Bronchial epithelial cell (primary cell): ENCODE measurements at regions not wholly inside any gene's neighbourhood (a gene's known extent, or its start where the extent isn't known, plus 50 kb on each side); places are given as distances from the start of the nearest gene placed in this dataset.

ENCODE experiments used
- DNase-seq: peaks from one replicate; pipeline ENCODE4 v3.0.0-alpha.2; 2010; ENCODE audit warnings: low read depth
- FAIRE-seq: peaks from 2 replicates; lab custom pipeline; 2011; peaks lifted over from hg19 to GRCh38; lab: Jason Lieb, UNC
- H3K27me3 ChIP-seq: 2 replicates; pipeline ENCODE4 v1.5.1; 2011; ENCODE audit warnings: low read length; ENCODE audit not compliant: control insufficient read depth, insufficient read depth
- H3K36me3 ChIP-seq: 2 replicates; pipeline ENCODE4 v1.5.1; 2011; ENCODE audit warnings: low read length; ENCODE audit not compliant: control insufficient read depth, insufficient read depth
- H3K4me3 ChIP-seq: 2 replicates; pipeline ENCODE4 v1.5.1; 2011; ENCODE audit warnings: mild to moderate bottlenecking, low read depth, low read length, control low read depth
- CTCF ChIP-seq: IDR thresholded peaks from 2 replicates; pipeline ENCODE4 v1.5.1; 2011; ENCODE audit warnings: mild to moderate bottlenecking, moderate library complexity, low read length, control low read depth, inconsistent platforms; ENCODE audit not compliant: insufficient read depth, severe bottlenecking

GRCh38 chr10:24027107-24027506 is 181.8 kb upstream of the KIAA1217 start:
- Histone ChIP-seq H3K36me3 (no peaks in the 10 kb centered on the region), H3K27me3 (no peaks in the 10 kb centered on the region), H3K4me3 (no peak overlapping the region)
- TF ChIP-seq CTCF, result no peak
- no peak for FAIRE-seq
- DNase-seq, result peak; percentile 14

GRCh38 chr10:24034571-24034970 is 174.4 kb upstream of the KIAA1217 start:
- H3K27me3 ChIP-seq, result no peaks in the 10 kb centered on the region
- H3K36me3 ChIP-seq, result no peaks in the 10 kb centered on the region
- H3K4me3 ChIP-seq, result no peak overlapping the region
- FAIRE-seq (peak; percentile 50), DNase-seq (peak; percentile 12)
- TF ChIP-seq CTCF, result no peak

DNA sequence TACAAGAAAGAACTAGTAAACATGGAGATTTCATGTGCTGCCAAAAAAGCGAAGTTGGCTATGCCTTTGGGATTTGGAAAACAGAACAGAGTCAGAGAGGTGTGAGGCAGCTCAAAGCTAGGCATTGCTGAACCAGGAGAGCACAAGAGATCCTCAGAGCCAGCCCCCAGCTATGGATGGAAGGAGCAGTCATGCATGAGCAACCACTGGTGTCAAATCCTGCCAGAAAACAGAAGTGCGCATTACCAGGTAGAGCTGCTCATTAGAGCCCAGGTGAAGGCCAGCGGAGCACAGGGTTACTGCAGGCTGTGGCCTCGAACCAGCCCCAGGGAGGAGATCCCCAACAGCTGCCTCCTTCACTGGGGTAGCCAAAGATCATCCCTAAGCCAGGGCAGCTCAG is 173.2 kb upstream of the KIAA1217 start:
- no peak for FAIRE-seq
- H3K4me3 ChIP-seq, result no peak overlapping the region
- no peak for DNase-seq
- no peak for TF ChIP-seq CTCF
- no peaks in the 10 kb centered on the region for H3K36me3 ChIP-seq
- H3K27me3 ChIP-seq, result no peaks in the 10 kb centered on the region

GRCh38 chr10:24039315-24039714 is 169.6 kb upstream of the KIAA1217 start:
- DNase-seq, result no peak
- TF ChIP-seq CTCF, result no peak
- Histone ChIP-seq H3K27me3 (peaks cover 11% of the 10 kb centered on the region), H3K4me3 (no peak overlapping the region), H3K36me3 (no peaks in the 10 kb centered on the region)
- no peak for FAIRE-seq

GRCh38 chr10:24039897-24040296 is 169.0 kb upstream of the KIAA1217 start:
- no peak for TF ChIP-seq CTCF
- H3K4me3 ChIP-seq, result no peak overlapping the region
- H3K36me3 ChIP-seq, result no peaks in the 10 kb centered on the region
- no peak for DNase-seq
- FAIRE-seq, result no peak
- peaks cover 11% of the 10 kb centered on the region for H3K27me3 ChIP-seq

- TF ChIP-seq CTCF, result no peak
- Histone ChIP-seq H3K27me3 (peaks cover 11% of the 10 kb centered on the region), H3K36me3 (no peaks in the 10 kb centered on the region), H3K4me3 (no peak overlapping the region)
- FAIRE-seq, result no peak
- DNase-seq, result no peak
These were observed 167.9 kb upstream of the KIAA1217 start for GRCh38 chr10:24041034-24041433.
